ENCODE measurements at regions not wholly inside any gene's neighbourhood (a gene's known extent, or its start where the extent isn't known, plus 50 kb on each side); places are given as distances from the start of the nearest gene placed in this dataset.

GRCh38 chr12:93126069-93126474 lies 197.0 kb upstream of the EEA1 start:
- no peak overlapping the region for H3K9ac ChIP-seq (ENCODE audit: low read length in 5 of 5)
- H3K27me3 ChIP-seq (ENCODE audit: control insufficient read depth in 5 of 5, insufficient read depth in 4 of 5, low read length in 5 of 5), result no peaks in the 10 kb centered on the region
- H3K36me3 ChIP-seq (ENCODE audit: control insufficient read depth in 5 of 5, insufficient read depth in 5 of 5, low read length in 5 of 5), result no peaks in the 10 kb centered on the region
- no peak overlapping the region for H3K4me3 ChIP-seq (ENCODE audit: low read depth in 1 of 5, low read length in 5 of 5)
- peaks cover 2 to 13% (median 9%) of the 10 kb centered on the region in 5 donors for H3K4me1 ChIP-seq (ENCODE audit: control insufficient read depth in 5 of 5, insufficient read depth in 5 of 5, low read length in 5 of 5)
- H3K9me3 ChIP-seq (ENCODE audit: control insufficient read depth in 5 of 5, low read length in 5 of 5), result no peaks in the 10 kb centered on the region
- H3K27ac ChIP-seq (ENCODE audit: low read depth, low read length), result no peak overlapping the region

- Histone ChIP-seq H3K9ac (ENCODE audit: low read length in 5 of 5) (no peak overlapping the region), H3K9me3 (ENCODE audit: control insufficient read depth in 5 of 5, low read length in 5 of 5) (no peaks in the 10 kb centered on the region), H3K36me3 (ENCODE audit: control insufficient read depth in 5 of 5, insufficient read depth in 5 of 5, low read length in 5 of 5) (no peaks in the 10 kb centered on the region), H3K27ac (ENCODE audit: low read depth, low read length) (no peak overlapping the region), H3K4me3 (ENCODE audit: low read depth in 1 of 5, low read length in 5 of 5) (no peak overlapping the region), H3K27me3 (ENCODE audit: control insufficient read depth in 5 of 5, insufficient read depth in 4 of 5, low read length in 5 of 5) (no peaks in the 10 kb centered on the region), H3K4me1 (ENCODE audit: control insufficient read depth in 5 of 5, insufficient read depth in 5 of 5, low read length in 5 of 5) (peaks cover 2 to 13% (median 9%) of the 10 kb centered on the region in 5 donors)
Observed at GRCh38 chr12:93127107-93127560, 198.0 kb upstream of the EEA1 start.

- no peak overlapping the region for H3K9ac ChIP-seq (ENCODE audit: low read length in 5 of 5)
- H3K9me3 ChIP-seq (ENCODE audit: control insufficient read depth in 5 of 5, low read length in 5 of 5), result no peaks in the 10 kb centered on the region
- H3K27me3 ChIP-seq (ENCODE audit: control insufficient read depth in 5 of 5, insufficient read depth in 4 of 5, low read length in 5 of 5), result no peaks in the 10 kb centered on the region
- no peak overlapping the region for H3K4me3 ChIP-seq (ENCODE audit: low read depth in 1 of 5, low read length in 5 of 5)
- H3K36me3 ChIP-seq (ENCODE audit: control insufficient read depth in 5 of 5, insufficient read depth in 5 of 5, low read length in 5 of 5), result no peaks in the 10 kb centered on the region
- no peak overlapping the region for H3K27ac ChIP-seq (ENCODE audit: low read depth, low read length)
- peaks cover 2 to 13% (median 9%) of the 10 kb centered on the region in 5 donors for H3K4me1 ChIP-seq (ENCODE audit: control insufficient read depth in 5 of 5, insufficient read depth in 5 of 5, low read length in 5 of 5)
Observed at GRCh38 chr12:93127582-93128331, 198.7 kb upstream of the EEA1 start.

- Histone ChIP-seq H3K27me3 (ENCODE audit: control insufficient read depth in 5 of 5, insufficient read depth in 4 of 5, low read length in 5 of 5) (no peaks in the 10 kb centered on the region), H3K27ac (ENCODE audit: low read depth, low read length) (no peak overlapping the region), H3K9ac (ENCODE audit: low read length in 5 of 5) (no peak overlapping the region), H3K4me3 (ENCODE audit: low read depth in 1 of 5, low read length in 5 of 5) (no peak overlapping the region), H3K9me3 (ENCODE audit: control insufficient read depth in 5 of 5, low read length in 5 of 5) (no peaks in the 10 kb centered on the region), H3K36me3 (ENCODE audit: control insufficient read depth in 5 of 5, insufficient read depth in 5 of 5, low read length in 5 of 5) (no peaks in the 10 kb centered on the region), H3K4me1 (ENCODE audit: control insufficient read depth in 5 of 5, insufficient read depth in 5 of 5, low read length in 5 of 5) (peaks cover 2 to 13% (median 9%) of the 10 kb centered on the region in 5 donors)
Observed at GRCh38 chr12:93128332-93128707, 199.2 kb upstream of the EEA1 start.

GRCh38 chr12:93130366-93131054 lies 201.4 kb upstream of the EEA1 start:
- Histone ChIP-seq H3K4me1 (ENCODE audit: control insufficient read depth in 5 of 5, insufficient read depth in 5 of 5, low read length in 5 of 5) (peaks cover 0 to 27% (median 18%) of the 10 kb centered on the region in 5 donors), H3K36me3 (ENCODE audit: control insufficient read depth in 5 of 5, insufficient read depth in 5 of 5, low read length in 5 of 5) (no peaks in the 10 kb centered on the region), H3K27ac (ENCODE audit: low read depth, low read length) (no peak overlapping the region), H3K9me3 (ENCODE audit: control insufficient read depth in 5 of 5, low read length in 5 of 5) (no peaks in the 10 kb centered on the region), H3K9ac (ENCODE audit: low read length in 5 of 5) (no peak overlapping the region), H3K4me3 (ENCODE audit: low read depth in 1 of 5, low read length in 5 of 5) (no peak overlapping the region), H3K27me3 (ENCODE audit: control insufficient read depth in 5 of 5, insufficient read depth in 4 of 5, low read length in 5 of 5) (no peaks in the 10 kb centered on the region)

- no peak overlapping the region for H3K4me3 ChIP-seq (ENCODE audit: low read depth in 1 of 5, low read length in 5 of 5)
- H3K27ac ChIP-seq (ENCODE audit: low read depth, low read length), result no peak overlapping the region
- no peak overlapping the region for H3K9ac ChIP-seq (ENCODE audit: low read length in 5 of 5)
- peaks cover 0 to 34% (median 28%) of the 10 kb centered on the region in 5 donors for H3K4me1 ChIP-seq (ENCODE audit: control insufficient read depth in 5 of 5, insufficient read depth in 5 of 5, low read length in 5 of 5)
- no peaks in the 10 kb centered on the region for H3K36me3 ChIP-seq (ENCODE audit: control insufficient read depth in 5 of 5, insufficient read depth in 5 of 5, low read length in 5 of 5)
- no peaks in the 10 kb centered on the region for H3K9me3 ChIP-seq (ENCODE audit: control insufficient read depth in 5 of 5, low read length in 5 of 5)
- H3K27me3 ChIP-seq (ENCODE audit: control insufficient read depth in 5 of 5, insufficient read depth in 4 of 5, low read length in 5 of 5), result no peaks in the 10 kb centered on the region
Observed at GRCh38 chr12:93133361-93133760, 204.3 kb upstream of the EEA1 start.

- H3K36me3 ChIP-seq (ENCODE audit: control insufficient read depth in 5 of 5, insufficient read depth in 5 of 5, low read length in 5 of 5), result no peaks in the 10 kb centered on the region
- no peak overlapping the region for H3K4me3 ChIP-seq (ENCODE audit: low read depth in 1 of 5, low read length in 5 of 5)
- H3K9ac ChIP-seq (ENCODE audit: low read length in 5 of 5), result no peak overlapping the region
- H3K27ac ChIP-seq (ENCODE audit: low read depth, low read length), result no peak overlapping the region
- no peaks in the 10 kb centered on the region for H3K9me3 ChIP-seq (ENCODE audit: control insufficient read depth in 5 of 5, low read length in 5 of 5)
- peaks cover 0 to 34% (median 28%) of the 10 kb centered on the region in 5 donors for H3K4me1 ChIP-seq (ENCODE audit: control insufficient read depth in 5 of 5, insufficient read depth in 5 of 5, low read length in 5 of 5)
- no peaks in the 10 kb centered on the region for H3K27me3 ChIP-seq (ENCODE audit: control insufficient read depth in 5 of 5, insufficient read depth in 4 of 5, low read length in 5 of 5)
Observed at GRCh38 chr12:93134175-93134890, 205.2 kb upstream of the EEA1 start.

- Histone ChIP-seq H3K4me1 (ENCODE audit: control insufficient read depth in 5 of 5, insufficient read depth in 5 of 5, low read length in 5 of 5) (peaks cover 0 to 34% (median 28%) of the 10 kb centered on the region in 5 donors), H3K27ac (ENCODE audit: low read depth, low read length) (peak overlapping the region; percentile 5), H3K9ac (ENCODE audit: low read length in 5 of 5) (no peak overlapping the region), H3K27me3 (ENCODE audit: control insufficient read depth in 5 of 5, insufficient read depth in 4 of 5, low read length in 5 of 5) (no peaks in the 10 kb centered on the region), H3K4me3 (ENCODE audit: low read depth in 1 of 5, low read length in 5 of 5) (no peak overlapping the region), H3K9me3 (ENCODE audit: control insufficient read depth in 5 of 5, low read length in 5 of 5) (no peaks in the 10 kb centered on the region), H3K36me3 (ENCODE audit: control insufficient read depth in 5 of 5, insufficient read depth in 5 of 5, low read length in 5 of 5) (no peaks in the 10 kb centered on the region)
Observed at GRCh38 chr12:93134893-93135285, 205.8 kb upstream of the EEA1 start.

- Histone ChIP-seq H3K27me3 (ENCODE audit: control insufficient read depth in 5 of 5, insufficient read depth in 4 of 5, low read length in 5 of 5) (no peaks in the 10 kb centered on the region), H3K9ac (ENCODE audit: low read length in 5 of 5) (no peak overlapping the region), H3K27ac (ENCODE audit: low read depth, low read length) (peak overlapping the region; percentile 5), H3K4me1 (ENCODE audit: control insufficient read depth in 5 of 5, insufficient read depth in 5 of 5, low read length in 5 of 5) (peaks cover 0 to 34% (median 24%) of the 10 kb centered on the region in 5 donors), H3K9me3 (ENCODE audit: control insufficient read depth in 5 of 5, low read length in 5 of 5) (no peaks in the 10 kb centered on the region), H3K4me3 (ENCODE audit: low read depth in 1 of 5, low read length in 5 of 5) (no peak overlapping the region), H3K36me3 (ENCODE audit: control insufficient read depth in 5 of 5, insufficient read depth in 5 of 5, low read length in 5 of 5) (no peaks in the 10 kb centered on the region)
Observed at GRCh38 chr12:93135286-93136239, 206.5 kb upstream of the EEA1 start.
